SK-N-SH (cell line): ENCODE measurements at regions not wholly inside any gene's neighbourhood (a gene's known extent, or its start where the extent isn't known, plus 50 kb on each side); places are given as distances from the start of the nearest gene placed in this dataset.

Experiments used
- CTCF ChIA-PET: fragments of 300-600, 350-600 bp; formaldehyde crosslinking; extraction: SDS; loops from one replicate; lab custom pipeline; 2021; lab: Yijun Ruan, JAX
- POLR2A ChIA-PET: fragments of 350-600 bp; sonication (Branson Sonifier 250); formaldehyde crosslinking; extraction: SDS; loops from one replicate; lab custom pipeline; 2020; ENCODE audit warnings: antibody characterized with exemption, inconsistent platforms; lab: Yijun Ruan, JAX
- DNase-seq: peaks from one replicate; pipeline ENCODE4 v3.0.0; 2012
- H2AFZ ChIP-seq: fragments of 200-600 bp; sonication (generic); 2 replicates; pipeline ENCODE4 v1.8.1; 2016; ENCODE audit warnings: antibody characterized with exemption, mild to moderate bottlenecking, low read depth
- H3F3A ChIP-seq: fragments of 200-600 bp; sonication (generic); replicated peaks from 2 replicates; pipeline ENCODE3; 2016; ENCODE audit warnings: antibody characterized with exemption, mild to moderate bottlenecking; ENCODE audit not compliant: insufficient read depth
- H3K27ac ChIP-seq, 2 experiments: fragments of 200-500 bp in 1 of 2; fragments of 200-600 bp in 1 of 2; sonication (Bioruptor generic) in 1 of 2; sonication (generic), shearing (Covaris generic) in 1 of 2; 2 replicates each; pipeline versions ENCODE4 v1.5.1 to v1.6.1; 2014 to 2016; ENCODE audit warnings: low read depth in 2 of 2, inconsistent platforms in 1 of 2, low read length in 1 of 2, mild to moderate bottlenecking in 1 of 2, mixed read lengths in 1 of 2
- H3K27me3 ChIP-seq: fragments of 200-600 bp; sonication (generic), shearing (Covaris generic); 2 replicates; pipeline ENCODE4 v1.6.1; 2016; ENCODE audit warnings: mixed run types; ENCODE audit not compliant: insufficient read depth
- H3K36me3 ChIP-seq, 2 experiments: fragments of 200-500 bp in 1 of 2; fragments of 200-600 bp in 1 of 2; sonication (Bioruptor generic) in 1 of 2; sonication (generic) in 1 of 2; replicated peaks in 1 of 2; 2 replicates each; pipeline versions ENCODE3 to v1.5.1; 2014 to 2016; ENCODE audit warnings: low read length in 1 of 2, mild to moderate bottlenecking in 1 of 2; ENCODE audit not compliant: insufficient read depth in 2 of 2, control insufficient read depth in 1 of 2
- H3K4me1 ChIP-seq, 2 experiments: fragments of 200-500 bp in 1 of 2; fragments of 200-600 bp in 1 of 2; sonication (Bioruptor generic) in 1 of 2; sonication (generic), shearing (Covaris generic) in 1 of 2; 2 replicates each; pipeline versions ENCODE4 v1.5.1 to v1.6.1; 2014 to 2016; ENCODE audit warnings: low read depth in 1 of 2, low read length in 1 of 2, mixed run types in 1 of 2; ENCODE audit not compliant: insufficient read depth in 2 of 2, control insufficient read depth in 1 of 2
- H3K4me2 ChIP-seq: fragments of 200-600 bp; sonication (generic), shearing (Covaris generic); 2 replicates; pipeline ENCODE4 v1.6.1; 2017; ENCODE audit warnings: mixed run types
- H3K4me3 ChIP-seq, 2 experiments: fragments of 200-500 bp in 1 of 2; fragments of 200-600 bp in 1 of 2; sonication (Bioruptor generic) in 1 of 2; sonication (generic), shearing (Covaris generic) in 1 of 2; 2 replicates each; pipeline versions ENCODE4 v1.5.1 to v1.8.1; 2014 to 2016; ENCODE audit warnings: low read depth in 2 of 2, inconsistent platforms in 1 of 2, low read length in 1 of 2, mild to moderate bottlenecking in 1 of 2, mixed read lengths in 1 of 2, moderate library complexity in 1 of 2
- H3K79me2 ChIP-seq: fragments of 200-600 bp; sonication (generic); 2 replicates; pipeline ENCODE4 v1.8.1; 2017; ENCODE audit warnings: mild to moderate bottlenecking; ENCODE audit not compliant: insufficient read depth
- H3K9ac ChIP-seq: fragments of 200-600 bp; sonication (generic); 2 replicates; pipeline ENCODE4 v1.6.1; 2017; ENCODE audit warnings: mixed run types
- H3K9me2 ChIP-seq: fragments of 200-600 bp; sonication (generic); 2 replicates; pipeline ENCODE4 v1.6.1; 2017; ENCODE audit warnings: mixed run types
- H3K9me3 ChIP-seq: fragments of 200-600 bp; sonication (generic); 2 replicates; pipeline ENCODE4 v1.6.1; 2017; ENCODE audit warnings: mixed run types, mild to moderate bottlenecking, moderate library complexity
- H4K20me1 ChIP-seq: fragments of 200-600 bp; sonication (generic); 2 replicates; pipeline ENCODE4 v1.6.1; 2017; ENCODE audit warnings: mild to moderate bottlenecking, mixed run types; ENCODE audit not compliant: insufficient read depth
- CHD2 ChIP-seq: fragments of 150-350 bp; IDR thresholded peaks from 2 replicates; pipeline ENCODE4 v1.6.1; 2018; ENCODE audit warnings: low read length; ENCODE audit not compliant: partially characterized antibody
- ELF1 ChIP-seq: IDR thresholded peaks from 2 replicates; pipeline ENCODE4 v1.4.0; 2012
- EP300 ChIP-seq, 2 experiments: IDR thresholded peaks; 2 replicates each; pipeline versions ENCODE4 v1.4.0 to v1.6.1; 2012; ENCODE audit warnings: borderline replicate concordance in 1 of 2, low read depth in 1 of 2, low read length in 1 of 2
- EZH2phosphoT487 ChIP-seq: fragments of 200-600 bp; sonication (generic); IDR thresholded peaks from 2 replicates; pipeline ENCODE4 v1.6.1; 2017; ENCODE audit warnings: low read depth, mixed run types, mild to moderate bottlenecking, antibody characterized with exemption, moderate library complexity, borderline replicate concordance
- FOSL2 ChIP-seq: IDR thresholded peaks from 2 replicates; pipeline ENCODE4 v1.4.0; 2012; ENCODE audit warnings: low read depth, mild to moderate bottlenecking, moderate library complexity, borderline replicate concordance
- GATA2 ChIP-seq: sonication (generic); formaldehyde crosslinking; IDR thresholded peaks from 2 replicates; pipeline ENCODE4 v1.5.0; 2020; ENCODE audit warnings: mild to moderate bottlenecking, missing genetic modification reagents
- JUND ChIP-seq: IDR thresholded peaks from 2 replicates; pipeline ENCODE4 v1.4.0; 2012
- MXI1 ChIP-seq: IDR thresholded peaks from 2 replicates; pipeline ENCODE4 v1.6.1; 2012; ENCODE audit warnings: mild to moderate bottlenecking, low read depth, low read length, improper control_type of control experiment
- NFIC ChIP-seq: IDR thresholded peaks from 2 replicates; pipeline ENCODE4 v1.4.0; 2012; ENCODE audit warnings: borderline replicate concordance
- NRF1 ChIP-seq: IDR thresholded peaks from 2 replicates; pipeline ENCODE4 v1.6.1; 2012; ENCODE audit warnings: low read depth, mild to moderate bottlenecking, low read length
- PBX3 ChIP-seq: IDR thresholded peaks from 2 replicates; pipeline ENCODE4; 2012
- POLR2AphosphoS5 ChIP-seq: IDR thresholded peaks from 2 replicates; pipeline ENCODE4 v1.6.1; 2012; ENCODE audit warnings: low read depth, low read length
- RCOR1 ChIP-seq: fragments of 150-350 bp; IDR thresholded peaks from 2 replicates; pipeline ENCODE4 v1.6.1; 2017; ENCODE audit warnings: antibody characterized with exemption, low read length
- RXRA ChIP-seq: IDR thresholded peaks from 2 replicates; pipeline ENCODE4 v1.4.0; 2012; ENCODE audit warnings: low read depth, mild to moderate bottlenecking, borderline replicate concordance
- TAF1 ChIP-seq: IDR thresholded peaks from 2 replicates; pipeline ENCODE4 v1.6.1; 2012; ENCODE audit warnings: low read depth, mild to moderate bottlenecking, low read length, moderate library complexity, borderline replicate concordance
- TEAD4 ChIP-seq: IDR thresholded peaks from 2 replicates; pipeline ENCODE4 v1.4.0; 2012; ENCODE audit warnings: mild to moderate bottlenecking, borderline replicate concordance; ENCODE audit not compliant: insufficient read depth
- ZBTB33 ChIP-seq: IDR thresholded peaks from 2 replicates; pipeline ENCODE4 v1.4.0; 2012; ENCODE audit warnings: low read depth, borderline replicate concordance
- WGBS: methylation state at CpG from one replicate; pipeline ENCODE4 v1.1.6; 2017; ENCODE audit warnings: low lambda C conversion rate; 5-methylcytosine and 5-hydroxymethylcytosine counted together
- TF ChIP-seq, protein P1 (sequence below): IDR thresholded peaks from 2 replicates; pipeline ENCODE4 v1.4.0; 2012; ENCODE audit warnings: low read depth, borderline replicate concordance
- TF ChIP-seq, protein P2 (sequence below): fragments of 150-350 bp; IDR thresholded peaks from 2 replicates; pipeline ENCODE4 v1.6.1; 2016; ENCODE audit warnings: mild to moderate bottlenecking, low read depth, low read length

DNA sequence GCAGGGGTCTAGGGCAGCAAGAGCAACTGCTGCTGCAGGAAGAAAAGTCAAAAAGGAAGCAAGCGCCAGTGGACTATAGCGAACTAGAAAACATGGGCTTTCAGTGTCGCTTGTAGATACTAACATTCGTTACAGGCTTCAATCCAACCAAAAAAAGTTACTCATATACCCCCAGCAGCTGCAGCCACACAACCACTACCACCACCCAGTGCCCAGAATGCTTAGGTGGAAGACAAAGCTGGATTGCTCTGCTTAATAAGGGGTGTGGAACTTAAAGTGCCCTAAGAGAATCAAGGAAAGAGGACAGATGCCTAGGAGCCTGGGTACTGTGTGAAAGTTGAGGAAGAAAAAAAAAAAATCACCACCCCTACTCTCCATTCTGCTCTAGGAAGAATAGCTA, 203.6 kb downstream of the ELAVL2 start (continued):
- TF ChIP-seq JUND = no peak
- TF ChIP-seq NFIC = no peak
- no peak for TF ChIP-seq RCOR1
- no peak for TF ChIP-seq FOSL2
- TF ChIP-seq ZBTB33 = no peak
- TF ChIP-seq TEAD4 = no peak
- TF ChIP-seq EZH2phosphoT487 = no peak

GRCh38 chr9:23630488-23630887, 195.6 kb downstream of the ELAVL2 start:
- Histone ChIP-seq H3K4me1 (no peaks in the 10 kb centered on the region), H3K27ac (no peak overlapping the region), H3K9ac (no peak overlapping the region), H3K79me2 (no peaks in the 10 kb centered on the region), H3K4me2 (no peak overlapping the region), H2AFZ (no peak overlapping the region), H3K27me3 (no peaks in the 10 kb centered on the region), H3F3A (no peaks in the 10 kb centered on the region), H3K36me3 (no peaks in the 10 kb centered on the region), H4K20me1 (no peaks in the 10 kb centered on the region), H3K4me3 (no peak overlapping the region), H3K9me2 (no peaks in the 10 kb centered on the region; the same call in 1 of the 2 replicates), H3K9me3 (no peaks in the 10 kb centered on the region)
- CTCF ChIA-PET = no interaction called here
- no peak for DNase-seq
- TF ChIP-seq JUND (no peak), TAF1 (no peak), NFIC (no peak), POLR2AphosphoS5 (no peak), CHD2 (no peak), PBX3 (no peak), EP300 (IDR thresholded peaks at IDR 0.05; ENCODE audit: borderline replicate concordance in 1 of 2, low read depth in 1 of 2, low read length in 1 of 2) (no peak), RXRA (no peak), MXI1 (no peak), GATA2 (no peak), ELF1 (no peak), NRF1 (no peak)
- TF ChIP-seq, protein P1, sequence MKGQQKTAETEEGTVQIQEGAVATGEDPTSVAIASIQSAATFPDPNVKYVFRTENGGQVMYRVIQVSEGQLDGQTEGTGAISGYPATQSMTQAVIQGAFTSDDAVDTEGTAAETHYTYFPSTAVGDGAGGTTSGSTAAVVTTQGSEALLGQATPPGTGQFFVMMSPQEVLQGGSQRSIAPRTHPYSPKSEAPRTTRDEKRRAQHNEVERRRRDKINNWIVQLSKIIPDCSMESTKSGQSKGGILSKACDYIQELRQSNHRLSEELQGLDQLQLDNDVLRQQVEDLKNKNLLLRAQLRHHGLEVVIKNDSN = no peak
- TF ChIP-seq, protein P2, sequence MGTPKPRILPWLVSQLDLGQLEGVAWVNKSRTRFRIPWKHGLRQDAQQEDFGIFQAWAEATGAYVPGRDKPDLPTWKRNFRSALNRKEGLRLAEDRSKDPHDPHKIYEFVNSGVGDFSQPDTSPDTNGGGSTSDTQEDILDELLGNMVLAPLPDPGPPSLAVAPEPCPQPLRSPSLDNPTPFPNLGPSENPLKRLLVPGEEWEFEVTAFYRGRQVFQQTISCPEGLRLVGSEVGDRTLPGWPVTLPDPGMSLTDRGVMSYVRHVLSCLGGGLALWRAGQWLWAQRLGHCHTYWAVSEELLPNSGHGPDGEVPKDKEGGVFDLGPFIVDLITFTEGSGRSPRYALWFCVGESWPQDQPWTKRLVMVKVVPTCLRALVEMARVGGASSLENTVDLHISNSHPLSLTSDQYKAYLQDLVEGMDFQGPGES = no peak
- POLR2A ChIA-PET = no interaction called here
- 29% methylated on average over 2 of the region's 2 CpGs for WGBS
